SK-N-SH treated with all-trans-retinoic acid at 6 μM for 48 hours (cell line): ENCODE measurements at regions not wholly inside any gene's neighbourhood (a gene's known extent, or its start where the extent isn't known, plus 50 kb on each side); places are given as distances from the start of the nearest gene placed in this dataset.

ENCODE experiments used
- ATAC-seq: fragments of 200-7000 bp; cut with Tn5 transposase; 3 replicates; pipeline ENCODE4 v1.9.1; 2020; ENCODE audit warnings: mild to moderate bottlenecking, moderate library complexity
- ARNTL ChIP-seq: fragments of 450-650 bp; formaldehyde crosslinking; IDR thresholded peaks from 2 replicates; pipeline ENCODE4 v1.5.0; 2020; ENCODE audit warnings: low read depth, mild to moderate bottlenecking, moderate library complexity, borderline replicate concordance
- BACH2 ChIP-seq: fragments of 250-450 bp; sonication (Bioruptor Pico); IDR thresholded peaks from 2 replicates; pipeline ENCODE4 v1.9.0; 2021; ENCODE audit warnings: mild to moderate bottlenecking, borderline replicate concordance
- CSDC2 ChIP-seq: fragments of 250-450 bp; sonication (Bioruptor Pico); IDR thresholded peaks from 2 replicates; pipeline ENCODE4 v1.5.0; 2020; ENCODE audit warnings: mild to moderate bottlenecking, moderate library complexity
- ESRRG ChIP-seq: fragments of 250-450 bp; sonication (Bioruptor Pico); IDR thresholded peaks from 2 replicates; pipeline ENCODE4 v1.6.1; 2021; ENCODE audit warnings: mild to moderate bottlenecking
- GLIS3 ChIP-seq: fragments of 250-450 bp; sonication (Bioruptor Pico); IDR thresholded peaks from 2 replicates; pipeline ENCODE4 v1.5.0; 2020; ENCODE audit warnings: mild to moderate bottlenecking, moderate library complexity
- ISL1 ChIP-seq: fragments of 250-450 bp; sonication (Bioruptor Pico); IDR thresholded peaks from 2 replicates; pipeline ENCODE4 v2.1.2; 2022; ENCODE audit warnings: mild to moderate bottlenecking, moderate library complexity
- OSR1 ChIP-seq: fragments of 250-450 bp; sonication (Bioruptor Pico); IDR thresholded peaks from 2 replicates; pipeline ENCODE4 v1.8.0; 2022; ENCODE audit warnings: moderate library complexity, mild to moderate bottlenecking, inconsistent platforms
- PPARA ChIP-seq: fragments of 250-450 bp; sonication (Bioruptor Pico); IDR thresholded peaks from 2 replicates; pipeline ENCODE4 v1.5.0; 2020; ENCODE audit warnings: mild to moderate bottlenecking, borderline replicate concordance
- RARB ChIP-seq: fragments of 250-450 bp; sonication (Bioruptor Pico); IDR thresholded peaks from 2 replicates; pipeline ENCODE4 v1.8.0; 2021; ENCODE audit warnings: mild to moderate bottlenecking, moderate library complexity
- TCF4 ChIP-seq: fragments of 250-450 bp; sonication (Bioruptor Pico); IDR thresholded peaks from 2 replicates; pipeline ENCODE4 v1.8.0; 2021; ENCODE audit warnings: mild to moderate bottlenecking, moderate library complexity, borderline replicate concordance
- TOX ChIP-seq: fragments of 250-450 bp; sonication (Bioruptor Pico); IDR thresholded peaks from 2 replicates; pipeline ENCODE4 v1.8.0; 2021; ENCODE audit warnings: mild to moderate bottlenecking, moderate library complexity, borderline replicate concordance
- ZC3H10 ChIP-seq: fragments of 250-450 bp; sonication (Bioruptor Pico); IDR thresholded peaks from 2 replicates; pipeline ENCODE4 v1.5.1; 2021; ENCODE audit warnings: mild to moderate bottlenecking, moderate library complexity
- ZFP30 ChIP-seq: fragments of 450-650 bp; formaldehyde crosslinking; IDR thresholded peaks from 2 replicates; pipeline ENCODE4 v1.5.0; 2022; ENCODE audit warnings: mild to moderate bottlenecking, moderate library complexity
- ZNF565 ChIP-seq: fragments of 450-650 bp; formaldehyde crosslinking; conservative IDR thresholded peaks from 2 replicates; pipeline ENCODE4 v1.5.0; 2020; ENCODE audit warnings: low read depth, mild to moderate bottlenecking, moderate library complexity
- ZNF70 ChIP-seq: fragments of 450-650 bp; formaldehyde crosslinking; IDR thresholded peaks from 2 replicates; pipeline ENCODE4 v1.5.0; 2020; ENCODE audit warnings: mild to moderate bottlenecking, moderate library complexity
- ZNF8 ChIP-seq: fragments of 450-650 bp; formaldehyde crosslinking; IDR thresholded peaks from 2 replicates; pipeline ENCODE4 v1.5.0; 2020; ENCODE audit warnings: mild to moderate bottlenecking, moderate library complexity
- TF ChIP-seq, protein P1 (sequence below): fragments of 250-450 bp; sonication (Bioruptor Pico); IDR thresholded peaks from 2 replicates; pipeline ENCODE4 v1.5.1; 2021; ENCODE audit warnings: mild to moderate bottlenecking, moderate library complexity
- TF ChIP-seq, protein P2 (sequence below): fragments of 250-450 bp; sonication (Bioruptor Pico); IDR thresholded peaks from 2 replicates; pipeline ENCODE4 v1.8.0; 2021; ENCODE audit warnings: low read depth, mild to moderate bottlenecking, moderate library complexity, borderline replicate concordance
- TF ChIP-seq, protein P3 (sequence below): fragments of 250-450 bp; sonication (Bioruptor Pico); IDR thresholded peaks from 2 replicates; pipeline ENCODE4 v1.5.1; 2020; ENCODE audit warnings: low read depth, mild to moderate bottlenecking, moderate library complexity
- TF ChIP-seq, protein P4 (sequence below): fragments of 250-450 bp; sonication (Bioruptor Pico); IDR thresholded peaks from 2 replicates; pipeline ENCODE4 v1.8.0; 2020; ENCODE audit warnings: mild to moderate bottlenecking, moderate library complexity, borderline replicate concordance
- TF ChIP-seq, protein P5 (sequence below): fragments of 250-450 bp; sonication (Bioruptor Pico); IDR thresholded peaks from 2 replicates; pipeline ENCODE4 v1.5.0; 2020; ENCODE audit warnings: mild to moderate bottlenecking, moderate library complexity

DNA sequence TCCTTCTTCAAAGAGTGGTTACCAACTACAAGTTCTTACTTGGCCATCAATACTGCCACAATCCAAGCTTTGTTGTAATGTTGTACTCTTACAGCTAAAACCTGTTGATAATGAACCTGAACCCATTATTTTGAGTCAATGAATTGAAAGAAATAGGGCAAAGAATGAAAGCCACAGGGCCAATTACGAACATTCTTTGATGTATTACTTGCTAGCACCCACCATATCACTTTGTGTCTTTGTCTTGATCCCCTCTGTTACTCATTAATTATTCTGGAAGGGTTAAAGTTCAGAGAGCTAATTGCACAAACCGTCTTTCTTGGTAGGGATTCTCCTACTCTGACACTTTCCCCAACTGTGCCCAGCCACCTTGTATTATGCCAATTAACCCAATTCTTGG is 53.2 kb upstream of the TFEC start:
- ATAC-seq, result no peak
- TF ChIP-seq CSDC2 (CRISPR knock-in tag) (no peak), ZNF8 (CRISPR knock-in tag) (no peak), ZNF565 (CRISPR knock-in tag) (no peak), ARNTL (CRISPR knock-in tag) (no peak), OSR1 (CRISPR knock-in tag) (no peak), ESRRG (CRISPR knock-in tag) (no peak), ZFP30 (CRISPR knock-in tag) (no peak), TOX (CRISPR knock-in tag) (no peak), TCF4 (no peak), BACH2 (no peak), RARB (no peak)
- TF ChIP-seq, protein P1, sequence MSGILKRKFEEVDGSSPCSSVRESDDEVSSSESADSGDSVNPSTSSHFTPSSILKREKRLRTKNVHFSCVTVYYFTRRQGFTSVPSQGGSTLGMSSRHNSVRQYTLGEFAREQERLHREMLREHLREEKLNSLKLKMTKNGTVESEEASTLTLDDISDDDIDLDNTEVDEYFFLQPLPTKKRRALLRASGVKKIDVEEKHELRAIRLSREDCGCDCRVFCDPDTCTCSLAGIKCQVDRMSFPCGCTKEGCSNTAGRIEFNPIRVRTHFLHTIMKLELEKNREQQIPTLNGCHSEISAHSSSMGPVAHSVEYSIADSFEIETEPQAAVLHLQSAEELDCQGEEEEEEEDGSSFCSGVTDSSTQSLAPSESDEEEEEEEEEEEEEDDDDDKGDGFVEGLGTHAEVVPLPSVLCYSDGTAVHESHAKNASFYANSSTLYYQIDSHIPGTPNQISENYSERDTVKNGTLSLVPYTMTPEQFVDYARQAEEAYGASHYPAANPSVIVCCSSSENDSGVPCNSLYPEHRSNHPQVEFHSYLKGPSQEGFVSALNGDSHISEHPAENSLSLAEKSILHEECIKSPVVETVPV (CRISPR knock-in tag), result no peak

DNA sequence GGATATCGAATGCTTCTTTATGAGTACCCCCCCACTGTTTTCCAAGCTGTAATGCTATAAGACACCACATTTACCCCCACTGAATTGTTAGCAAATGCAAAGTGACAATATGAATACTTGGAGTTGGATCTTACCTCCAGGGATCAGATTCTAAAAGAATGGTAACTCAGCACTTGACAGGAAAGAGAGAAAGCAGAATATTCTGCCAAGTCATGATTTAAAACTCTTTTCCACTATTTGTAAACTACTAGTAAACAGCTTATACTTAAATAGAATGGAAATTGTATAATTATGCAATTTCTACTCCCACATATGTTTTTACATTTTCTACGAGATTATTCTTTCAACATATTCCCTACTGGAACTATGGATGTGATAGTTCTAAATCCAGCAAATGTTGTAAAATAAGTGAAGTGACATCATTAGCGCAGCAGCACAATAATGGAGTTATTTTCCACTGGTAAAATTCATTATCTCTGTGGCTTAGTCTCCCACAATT is 56.0 kb upstream of the TFEC start:
- ATAC-seq, result no peak
- TF ChIP-seq GLIS3 (CRISPR knock-in tag) (no peak), ESRRG (CRISPR knock-in tag) (no peak), BACH2 (no peak), ISL1 (no peak), ZNF8 (CRISPR knock-in tag) (no peak), ZC3H10 (CRISPR knock-in tag) (no peak), ZNF70 (CRISPR knock-in tag) (no peak), ZNF565 (CRISPR knock-in tag) (no peak), OSR1 (CRISPR knock-in tag) (no peak), CSDC2 (CRISPR knock-in tag) (no peak), PPARA (CRISPR knock-in tag) (no peak), TOX (CRISPR knock-in tag) (no peak), ARNTL (CRISPR knock-in tag) (no peak)
- TF ChIP-seq, protein P2, sequence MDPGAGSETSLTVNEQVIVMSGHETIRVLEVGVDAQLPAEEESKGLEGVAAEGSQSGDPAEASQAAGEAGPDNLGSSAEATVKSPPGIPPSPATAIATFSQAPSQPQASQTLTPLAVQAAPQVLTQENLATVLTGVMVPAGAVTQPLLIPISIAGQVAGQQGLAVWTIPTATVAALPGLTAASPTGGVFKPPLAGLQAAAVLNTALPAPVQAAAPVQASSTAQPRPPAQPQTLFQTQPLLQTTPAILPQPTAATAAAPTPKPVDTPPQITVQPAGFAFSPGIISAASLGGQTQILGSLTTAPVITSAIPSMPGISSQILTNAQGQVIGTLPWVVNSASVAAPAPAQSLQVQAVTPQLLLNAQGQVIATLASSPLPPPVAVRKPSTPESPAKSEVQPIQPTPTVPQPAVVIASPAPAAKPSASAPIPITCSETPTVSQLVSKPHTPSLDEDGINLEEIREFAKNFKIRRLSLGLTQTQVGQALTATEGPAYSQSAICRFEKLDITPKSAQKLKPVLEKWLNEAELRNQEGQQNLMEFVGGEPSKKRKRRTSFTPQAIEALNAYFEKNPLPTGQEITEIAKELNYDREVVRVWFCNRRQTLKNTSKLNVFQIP (CRISPR knock-in tag), result no peak
- TF ChIP-seq, protein P1 (CRISPR knock-in tag), result no peak
- TF ChIP-seq, protein P3, sequence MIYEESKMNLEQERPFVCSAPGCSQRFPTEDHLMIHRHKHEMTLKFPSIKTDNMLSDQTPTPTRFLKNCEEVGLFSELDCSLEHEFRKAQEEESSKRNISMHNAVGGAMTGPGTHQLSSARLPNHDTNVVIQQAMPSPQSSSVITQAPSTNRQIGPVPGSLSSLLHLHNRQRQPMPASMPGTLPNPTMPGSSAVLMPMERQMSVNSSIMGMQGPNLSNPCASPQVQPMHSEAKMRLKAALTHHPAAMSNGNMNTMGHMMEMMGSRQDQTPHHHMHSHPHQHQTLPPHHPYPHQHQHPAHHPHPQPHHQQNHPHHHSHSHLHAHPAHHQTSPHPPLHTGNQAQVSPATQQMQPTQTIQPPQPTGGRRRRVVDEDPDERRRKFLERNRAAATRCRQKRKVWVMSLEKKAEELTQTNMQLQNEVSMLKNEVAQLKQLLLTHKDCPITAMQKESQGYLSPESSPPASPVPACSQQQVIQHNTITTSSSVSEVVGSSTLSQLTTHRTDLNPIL (CRISPR knock-in tag), result no peak
- TF ChIP-seq, protein P4, sequence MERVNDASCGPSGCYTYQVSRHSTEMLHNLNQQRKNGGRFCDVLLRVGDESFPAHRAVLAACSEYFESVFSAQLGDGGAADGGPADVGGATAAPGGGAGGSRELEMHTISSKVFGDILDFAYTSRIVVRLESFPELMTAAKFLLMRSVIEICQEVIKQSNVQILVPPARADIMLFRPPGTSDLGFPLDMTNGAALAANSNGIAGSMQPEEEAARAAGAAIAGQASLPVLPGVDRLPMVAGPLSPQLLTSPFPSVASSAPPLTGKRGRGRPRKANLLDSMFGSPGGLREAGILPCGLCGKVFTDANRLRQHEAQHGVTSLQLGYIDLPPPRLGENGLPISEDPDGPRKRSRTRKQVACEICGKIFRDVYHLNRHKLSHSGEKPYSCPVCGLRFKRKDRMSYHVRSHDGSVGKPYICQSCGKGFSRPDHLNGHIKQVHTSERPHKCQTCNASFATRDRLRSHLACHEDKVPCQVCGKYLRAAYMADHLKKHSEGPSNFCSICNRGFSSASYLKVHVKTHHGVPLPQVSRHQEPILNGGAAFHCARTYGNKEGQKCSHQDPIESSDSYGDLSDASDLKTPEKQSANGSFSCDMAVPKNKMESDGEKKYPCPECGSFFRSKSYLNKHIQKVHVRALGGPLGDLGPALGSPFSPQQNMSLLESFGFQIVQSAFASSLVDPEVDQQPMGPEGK (CRISPR knock-in tag), result no peak
- TF ChIP-seq, protein P5, sequence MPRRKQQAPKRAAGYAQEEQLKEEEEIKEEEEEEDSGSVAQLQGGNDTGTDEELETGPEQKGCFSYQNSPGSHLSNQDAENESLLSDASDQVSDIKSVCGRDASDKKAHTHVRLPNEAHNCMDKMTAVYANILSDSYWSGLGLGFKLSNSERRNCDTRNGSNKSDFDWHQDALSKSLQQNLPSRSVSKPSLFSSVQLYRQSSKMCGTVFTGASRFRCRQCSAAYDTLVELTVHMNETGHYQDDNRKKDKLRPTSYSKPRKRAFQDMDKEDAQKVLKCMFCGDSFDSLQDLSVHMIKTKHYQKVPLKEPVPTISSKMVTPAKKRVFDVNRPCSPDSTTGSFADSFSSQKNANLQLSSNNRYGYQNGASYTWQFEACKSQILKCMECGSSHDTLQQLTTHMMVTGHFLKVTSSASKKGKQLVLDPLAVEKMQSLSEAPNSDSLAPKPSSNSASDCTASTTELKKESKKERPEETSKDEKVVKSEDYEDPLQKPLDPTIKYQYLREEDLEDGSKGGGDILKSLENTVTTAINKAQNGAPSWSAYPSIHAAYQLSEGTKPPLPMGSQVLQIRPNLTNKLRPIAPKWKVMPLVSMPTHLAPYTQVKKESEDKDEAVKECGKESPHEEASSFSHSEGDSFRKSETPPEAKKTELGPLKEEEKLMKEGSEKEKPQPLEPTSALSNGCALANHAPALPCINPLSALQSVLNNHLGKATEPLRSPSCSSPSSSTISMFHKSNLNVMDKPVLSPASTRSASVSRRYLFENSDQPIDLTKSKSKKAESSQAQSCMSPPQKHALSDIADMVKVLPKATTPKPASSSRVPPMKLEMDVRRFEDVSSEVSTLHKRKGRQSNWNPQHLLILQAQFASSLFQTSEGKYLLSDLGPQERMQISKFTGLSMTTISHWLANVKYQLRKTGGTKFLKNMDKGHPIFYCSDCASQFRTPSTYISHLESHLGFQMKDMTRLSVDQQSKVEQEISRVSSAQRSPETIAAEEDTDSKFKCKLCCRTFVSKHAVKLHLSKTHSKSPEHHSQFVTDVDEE (CRISPR knock-in tag), result no peak
